ENCODE measurements at regions not wholly inside any gene's neighbourhood (a gene's known extent, or its start where the extent isn't known, plus 50 kb on each side); places are given as distances from the start of the nearest gene placed in this dataset.

GRCh38 chr13:71051573-71051972, 815.4 kb downstream of the DACH1 start:
- Histone ChIP-seq H3K27me3 (no peaks in the 10 kb centered on the region), H3K9me3 (peaks cover 0 to 18% (median 4%) of the 10 kb centered on the region in 4 donors), H3K4me3 (no peak overlapping the region), H3K4me1 (no peaks in the 10 kb centered on the region), H3K36me3 (no peaks in the 10 kb centered on the region), H3K27ac (no peak overlapping the region)
- TF ChIP-seq POLR2A (IDR thresholded peaks at IDR 0.05) (no peak), CTCF (IDR thresholded peaks at IDR 0.05) (no peak), EP300 (IDR thresholded peaks at IDR 0.05) (no peak)
- no peak for DNase-seq (ENCODE audit: low spot score in 2 of 2)
- 95 to 100% methylated on average over 2 of the region's 2 CpGs for WGBS, 2 donors

GRCh38 chr13:71046360-71047079, 820.5 kb downstream of the DACH1 start:
- Histone ChIP-seq H3K4me1 (no peaks in the 10 kb centered on the region), H3K4me3 (no peak overlapping the region), H3K27me3 (no peaks in the 10 kb centered on the region), H3K36me3 (no peaks in the 10 kb centered on the region), H3K27ac (no peak overlapping the region), H3K9me3 (no peaks in the 10 kb centered on the region)
- no peak for DNase-seq (ENCODE audit: low spot score in 2 of 2)
- TF ChIP-seq EP300 (IDR thresholded peaks at IDR 0.05), result no peak
- TF ChIP-seq CTCF (IDR thresholded peaks at IDR 0.05), result no peak
- no peak for TF ChIP-seq POLR2A (IDR thresholded peaks at IDR 0.05)
- WGBS, 2 donors, result 8 to 64% methylated on average over 2 of the region's 2 CpGs

GRCh38 chr13:71045101-71045500, 821.9 kb downstream of the DACH1 start:
- H3K27ac ChIP-seq, result no peak overlapping the region
- no peak for TF ChIP-seq POLR2A (IDR thresholded peaks at IDR 0.05)
- TF ChIP-seq EP300 (IDR thresholded peaks at IDR 0.05), result no peak
- TF ChIP-seq CTCF (IDR thresholded peaks at IDR 0.05), result no peak
- no peaks in the 10 kb centered on the region for H3K27me3 ChIP-seq
- no peaks in the 10 kb centered on the region for H3K4me1 ChIP-seq
- no peaks in the 10 kb centered on the region for H3K9me3 ChIP-seq
- no peak for DNase-seq (ENCODE audit: low spot score in 2 of 2)
- no peak overlapping the region for H3K4me3 ChIP-seq
- H3K36me3 ChIP-seq, result no peaks in the 10 kb centered on the region

GRCh38 chr13:71039440-71039839, 827.6 kb downstream of the DACH1 start:
- Histone ChIP-seq H3K27ac (no peak overlapping the region), H3K36me3 (no peaks in the 10 kb centered on the region), H3K4me1 (no peaks in the 10 kb centered on the region), H3K4me3 (no peak overlapping the region), H3K9me3 (no peaks in the 10 kb centered on the region), H3K27me3 (no peaks in the 10 kb centered on the region)
- TF ChIP-seq CTCF (IDR thresholded peaks at IDR 0.05), result no peak
- no peak for DNase-seq (ENCODE audit: low spot score in 2 of 2)

GRCh38 chr13:71034018-71034417, 833.0 kb downstream of the DACH1 start:
- DNase-seq (ENCODE audit: low spot score in 2 of 2), result no peak
- TF ChIP-seq EP300 (IDR thresholded peaks at IDR 0.05) (no peak), CTCF (IDR thresholded peaks at IDR 0.05) (no peak), POLR2A (IDR thresholded peaks at IDR 0.05) (no peak)
- Histone ChIP-seq H3K4me3 (no peak overlapping the region), H3K27ac (no peak overlapping the region), H3K27me3 (no peaks in the 10 kb centered on the region), H3K9me3 (peaks cover 0 to 6% (median 0%) of the 10 kb centered on the region in 4 donors), H3K4me1 (no peaks in the 10 kb centered on the region), H3K36me3 (no peaks in the 10 kb centered on the region)
- 93 to 95% methylated on average over 4 of the region's 4 CpGs for WGBS, 2 donors

Measured in tibial nerve (tissue), 4 donors.